Natural killer cell (primary cell): ENCODE measurements at regions not wholly inside any gene's neighbourhood (a gene's known extent, or its start where the extent isn't known, plus 50 kb on each side); places are given as distances from the start of the nearest gene placed in this dataset.

Experiments used
- ATAC-seq, 3 donors: fragments of 150-1000 bp in 2 of 3; fragments of 200-7000 bp in 1 of 3; cut with Tn5 transposase; 1 replicate in 1 of 3; 2 replicates in 2 of 3; pipeline ENCODE4 v1.10.0; 2021; ENCODE audit warnings: mild to moderate bottlenecking in 2 of 3, moderate library complexity in 2 of 3
- DNase-seq, 2 donors: peaks; one replicate each; pipeline versions ENCODE4 v3.0.0 to v3.0.0-alpha.2; 2013 to 2021; ENCODE audit warnings: mixed read lengths in 1 of 2
- H3K27ac ChIP-seq: one replicate; pipeline ENCODE4 v1.5.1; 2013; ENCODE audit warnings: mild to moderate bottlenecking, low read length
- H3K27me3 ChIP-seq: one replicate; pipeline ENCODE4 v1.6.1; 2013; ENCODE audit warnings: low read length; ENCODE audit not compliant: control insufficient read depth, insufficient read depth
- H3K36me3 ChIP-seq: one replicate; pipeline ENCODE4 v1.6.1; 2013; ENCODE audit warnings: low read length; ENCODE audit not compliant: control insufficient read depth, insufficient read depth
- H3K4me1 ChIP-seq: one replicate; pipeline ENCODE4 v1.6.1; 2013; ENCODE audit warnings: low read length; ENCODE audit not compliant: control insufficient read depth, insufficient read depth
- H3K4me3 ChIP-seq: one replicate; pipeline ENCODE4 v1.5.1; 2013; ENCODE audit warnings: low read length
- H3K9me3 ChIP-seq: one replicate; pipeline ENCODE4 v1.6.1; 2013; ENCODE audit warnings: low read length; ENCODE audit not compliant: control insufficient read depth, insufficient read depth
- H3K27ac Mint-ChIP-seq, 2 donors: one replicate each; pipeline ENCODE4 v1.8.0; 2022; ENCODE audit warnings: mild to moderate bottlenecking in 2 of 2, mixed read lengths in 2 of 2, moderate library complexity in 1 of 2
- H3K27me3 Mint-ChIP-seq, 2 donors: one replicate each; pipeline ENCODE4 v1.8.0; 2022; ENCODE audit warnings: low read depth in 2 of 2, mixed read lengths in 2 of 2
- H3K36me3 Mint-ChIP-seq: one replicate; pipeline ENCODE4 v1.8.0; 2022; ENCODE audit warnings: mixed read lengths
- H3K4me1 Mint-ChIP-seq, 2 donors: one replicate each; pipeline ENCODE4 v1.8.0; 2022; ENCODE audit warnings: mixed read lengths in 2 of 2
- H3K4me3 Mint-ChIP-seq: one replicate; pipeline ENCODE4 v1.8.0; 2022; ENCODE audit warnings: mild to moderate bottlenecking, moderate library complexity, mixed read lengths
- H3K9me3 Mint-ChIP-seq, 2 donors: one replicate each; pipeline ENCODE4 v1.8.0; 2022; ENCODE audit warnings: mixed read lengths in 2 of 2
- WGBS: methylation state at CpG from one replicate; pipeline ENCODE4 v1.1.7; 2013; ENCODE audit warnings: missing lambda C conversion rate; ENCODE audit not compliant: insufficient coverage; 5-methylcytosine and 5-hydroxymethylcytosine counted together
- intact Hi-C: fragments of 100-400 bp; cut with micrococcal nuclease; formaldehyde crosslinking; loops from one replicate; pipeline ENCODE4 v1.14.2; 2022
- TF ChIP-seq, protein P1 (sequence below): fragments of 200-600 bp; IDR thresholded peaks from one replicate; pipeline ENCODE4 v1.8.0; 2022; ENCODE audit warnings: antibody characterized with exemption

DNA sequence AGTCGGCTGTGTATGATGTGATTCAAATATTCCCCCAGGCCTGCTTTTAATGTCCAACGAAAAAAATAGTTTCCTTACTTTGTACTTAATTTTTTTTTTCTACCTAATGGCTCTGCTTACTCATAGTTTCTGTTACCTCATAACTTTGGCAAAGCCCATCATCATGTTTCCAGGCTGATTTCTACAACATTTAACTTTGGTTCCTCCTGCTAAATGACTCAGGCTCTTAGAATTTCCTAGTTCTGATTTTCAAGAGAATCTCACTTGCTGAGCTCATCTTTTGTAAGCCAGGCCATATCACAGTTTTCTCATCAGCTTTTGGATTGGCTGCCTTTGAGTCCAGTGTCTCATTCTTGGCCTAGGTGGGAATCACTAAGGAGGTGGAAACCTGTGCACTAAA lies 323.1 kb downstream of the HDGFL1 start:
- Mint-ChIP-seq H3K36me3 (no peaks in the 10 kb centered on the region), H3K27me3 (no peaks in the 10 kb centered on the region), H3K4me1 (no peaks in the 10 kb centered on the region), H3K9me3 (peaks cover 2 to 3% of the 10 kb centered on the region in 2 donors), H3K4me3 (no peak overlapping the region), H3K27ac (no peak overlapping the region)
- intact Hi-C loops = no loop called here
- Histone ChIP-seq H3K36me3 (no peaks in the 10 kb centered on the region), H3K4me1 (no peaks in the 10 kb centered on the region), H3K27ac (no peak overlapping the region), H3K9me3 (no peaks in the 10 kb centered on the region), H3K4me3 (no peak overlapping the region), H3K27me3 (no peaks in the 10 kb centered on the region)
- ATAC-seq (no peak), DNase-seq (no peak)
- TF ChIP-seq, protein P1, sequence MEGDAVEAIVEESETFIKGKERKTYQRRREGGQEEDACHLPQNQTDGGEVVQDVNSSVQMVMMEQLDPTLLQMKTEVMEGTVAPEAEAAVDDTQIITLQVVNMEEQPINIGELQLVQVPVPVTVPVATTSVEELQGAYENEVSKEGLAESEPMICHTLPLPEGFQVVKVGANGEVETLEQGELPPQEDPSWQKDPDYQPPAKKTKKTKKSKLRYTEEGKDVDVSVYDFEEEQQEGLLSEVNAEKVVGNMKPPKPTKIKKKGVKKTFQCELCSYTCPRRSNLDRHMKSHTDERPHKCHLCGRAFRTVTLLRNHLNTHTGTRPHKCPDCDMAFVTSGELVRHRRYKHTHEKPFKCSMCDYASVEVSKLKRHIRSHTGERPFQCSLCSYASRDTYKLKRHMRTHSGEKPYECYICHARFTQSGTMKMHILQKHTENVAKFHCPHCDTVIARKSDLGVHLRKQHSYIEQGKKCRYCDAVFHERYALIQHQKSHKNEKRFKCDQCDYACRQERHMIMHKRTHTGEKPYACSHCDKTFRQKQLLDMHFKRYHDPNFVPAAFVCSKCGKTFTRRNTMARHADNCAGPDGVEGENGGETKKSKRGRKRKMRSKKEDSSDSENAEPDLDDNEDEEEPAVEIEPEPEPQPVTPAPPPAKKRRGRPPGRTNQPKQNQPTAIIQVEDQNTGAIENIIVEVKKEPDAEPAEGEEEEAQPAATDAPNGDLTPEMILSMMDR = no peak
- 43% methylated on average over 2 of the region's 2 CpGs for WGBS

DNA sequence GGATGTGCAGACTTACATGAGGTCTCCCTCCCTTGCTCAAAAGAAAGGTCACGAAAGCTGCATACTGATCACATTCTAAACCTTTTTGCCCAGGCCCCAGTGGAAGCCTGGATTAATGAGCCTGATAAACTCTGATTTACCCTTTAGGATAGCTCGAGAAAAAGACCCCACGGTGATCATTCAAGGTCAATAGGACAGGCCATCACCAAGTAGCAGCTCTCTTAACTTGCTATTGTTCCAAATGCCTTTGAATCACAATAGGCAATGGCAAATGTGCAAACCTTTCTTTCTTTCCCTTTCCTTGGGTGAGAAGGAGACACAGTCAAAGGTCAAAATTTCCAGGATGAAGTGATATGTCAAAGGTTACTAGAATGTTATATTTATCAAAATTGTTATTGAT lies 327.3 kb downstream of the HDGFL1 start:
- Histone ChIP-seq H3K36me3 (no peaks in the 10 kb centered on the region), H3K4me3 (no peak overlapping the region), H3K27ac (no peak overlapping the region), H3K27me3 (no peaks in the 10 kb centered on the region), H3K4me1 (no peaks in the 10 kb centered on the region), H3K9me3 (peaks cover 3% of the 10 kb centered on the region)
- no peak for DNase-seq
- H3K9me3 Mint-ChIP-seq = peaks cover 3 to 4% of the 10 kb centered on the region in 2 donors
- TF ChIP-seq, protein P1 = no peak
- H3K27ac Mint-ChIP-seq = no peak overlapping the region
- intact Hi-C loops = no loop called here
- no peaks in the 10 kb centered on the region for H3K4me1 Mint-ChIP-seq
- no peak overlapping the region for H3K4me3 Mint-ChIP-seq
- WGBS = 78% methylated on average over 3 of the region's 3 CpGs
- ATAC-seq = no peak
- H3K36me3 Mint-ChIP-seq = no peaks in the 10 kb centered on the region
- H3K27me3 Mint-ChIP-seq = no peaks in the 10 kb centered on the region

DNA sequence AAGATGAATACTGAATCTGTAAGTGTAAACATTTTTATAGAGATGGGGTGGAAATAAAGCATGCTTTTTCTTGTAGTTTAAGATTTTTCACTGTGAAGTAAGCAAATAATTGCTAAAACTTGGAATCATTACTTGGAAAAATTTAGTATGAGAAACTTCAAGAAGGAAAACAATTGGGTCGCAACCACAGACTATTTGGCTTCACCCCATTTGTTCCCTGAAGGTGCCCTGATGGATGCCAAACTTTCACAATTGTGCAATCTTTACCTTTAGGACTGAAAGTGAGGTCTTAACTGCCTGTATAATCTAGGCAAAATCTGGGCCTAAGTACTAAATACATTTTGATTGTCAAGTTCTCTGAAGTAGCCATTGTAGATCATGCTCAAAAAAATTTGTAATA lies 330.1 kb downstream of the HDGFL1 start:
- H3K27ac Mint-ChIP-seq = no peak overlapping the region
- H3K36me3 Mint-ChIP-seq = no peaks in the 10 kb centered on the region
- TF ChIP-seq, protein P1 = no peak
- 100% methylated on average over 1 of the region's 1 CpG for WGBS
- no peaks in the 10 kb centered on the region for H3K36me3 ChIP-seq
- intact Hi-C loops = no loop called here
- H3K4me1 Mint-ChIP-seq = no peaks in the 10 kb centered on the region
- no peak for ATAC-seq
- H3K4me3 ChIP-seq = no peak overlapping the region
- H3K27ac ChIP-seq = no peak overlapping the region
- H3K9me3 ChIP-seq = peaks cover 3% of the 10 kb centered on the region
- no peaks in the 10 kb centered on the region for H3K27me3 ChIP-seq
- no peaks in the 10 kb centered on the region for H3K27me3 Mint-ChIP-seq
- H3K9me3 Mint-ChIP-seq = peaks cover 3 to 4% of the 10 kb centered on the region in 2 donors
- H3K4me1 ChIP-seq = no peaks in the 10 kb centered on the region
- no peak overlapping the region for H3K4me3 Mint-ChIP-seq
- no peak for DNase-seq

DNA sequence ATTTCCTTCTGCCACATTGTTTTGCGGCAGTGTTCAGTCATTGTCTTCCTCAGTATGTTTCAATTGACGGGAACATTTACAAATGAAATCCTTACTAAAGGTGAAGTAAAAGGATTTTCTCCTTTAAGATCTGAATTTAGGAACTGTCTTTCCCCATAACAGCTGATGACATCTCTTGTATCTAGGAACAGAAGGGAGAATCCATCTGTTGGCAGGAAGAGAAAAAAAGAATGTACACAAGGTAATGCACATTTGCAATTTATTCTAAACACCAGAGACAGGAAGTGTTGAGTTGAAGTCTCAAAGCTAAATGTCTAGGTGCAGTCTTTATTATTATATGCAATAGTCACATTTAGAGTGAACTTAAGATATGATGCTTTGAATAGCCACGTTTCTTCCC lies 334.5 kb downstream of the HDGFL1 start:
- Mint-ChIP-seq H3K9me3 (peaks cover 10 to 14% of the 10 kb centered on the region in 2 donors), H3K4me3 (no peak overlapping the region), H3K27ac (no peak overlapping the region), H3K36me3 (no peaks in the 10 kb centered on the region), H3K27me3 (no peaks in the 10 kb centered on the region), H3K4me1 (no peaks in the 10 kb centered on the region)
- H3K27ac ChIP-seq = no peak overlapping the region
- H3K27me3 ChIP-seq = no peaks in the 10 kb centered on the region
- DNase-seq (no peak), ATAC-seq (no peak)
- TF ChIP-seq, protein P1 = no peak
- no peak overlapping the region for H3K4me3 ChIP-seq
- H3K36me3 ChIP-seq = no peaks in the 10 kb centered on the region
- WGBS = 94% methylated on average over 2 of the region's 3 CpGs
- H3K9me3 ChIP-seq = no peaks in the 10 kb centered on the region
- intact Hi-C loops = no loop called here
- H3K4me1 ChIP-seq = no peaks in the 10 kb centered on the region
